OCI-LY7 (cell line): ENCODE measurements at regions not wholly inside any gene's neighbourhood (a gene's known extent, or its start where the extent isn't known, plus 50 kb on each side); places are given as distances from the start of the nearest gene placed in this dataset.

Source experiments
- EZH2phosphoT487 ChIP-seq: fragments of 200-600 bp; sonication (generic); IDR thresholded peaks from 2 replicates; pipeline ENCODE4 v1.6.1; 2018; ENCODE audit warnings: low read depth, borderline replicate concordance, mild to moderate bottlenecking, mixed run types, antibody characterized with exemption, low read length, moderate library complexity, mixed read lengths
- TF ChIP-seq, protein P1 (sequence below): fragments of 200-600 bp; sonication (generic); conservative IDR thresholded peaks from 2 replicates; pipeline ENCODE4 v1.5.1; 2014; ENCODE audit warnings: mild to moderate bottlenecking, antibody characterized with exemption, low read length, moderate library complexity, mixed read lengths

DNA sequence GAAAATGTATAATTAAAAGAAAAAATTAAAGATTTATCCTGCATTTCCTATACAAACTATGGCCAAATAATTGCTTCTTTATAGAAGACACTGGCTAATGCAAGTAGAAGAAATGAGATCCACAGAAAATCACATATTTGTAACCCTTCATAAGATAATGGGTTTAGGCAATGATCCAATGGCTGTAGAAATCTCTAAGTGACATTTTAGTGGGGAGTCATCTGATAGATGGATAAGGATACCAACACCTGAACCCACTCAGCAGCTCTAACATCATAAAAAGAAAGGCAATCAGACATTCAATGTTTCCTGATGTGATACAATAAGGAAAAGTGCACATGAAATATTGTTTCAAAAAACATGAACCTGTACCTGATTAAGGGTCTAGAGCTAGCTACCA is 297.5 kb downstream of the CXCL12 start:
- TF ChIP-seq, protein P1, sequence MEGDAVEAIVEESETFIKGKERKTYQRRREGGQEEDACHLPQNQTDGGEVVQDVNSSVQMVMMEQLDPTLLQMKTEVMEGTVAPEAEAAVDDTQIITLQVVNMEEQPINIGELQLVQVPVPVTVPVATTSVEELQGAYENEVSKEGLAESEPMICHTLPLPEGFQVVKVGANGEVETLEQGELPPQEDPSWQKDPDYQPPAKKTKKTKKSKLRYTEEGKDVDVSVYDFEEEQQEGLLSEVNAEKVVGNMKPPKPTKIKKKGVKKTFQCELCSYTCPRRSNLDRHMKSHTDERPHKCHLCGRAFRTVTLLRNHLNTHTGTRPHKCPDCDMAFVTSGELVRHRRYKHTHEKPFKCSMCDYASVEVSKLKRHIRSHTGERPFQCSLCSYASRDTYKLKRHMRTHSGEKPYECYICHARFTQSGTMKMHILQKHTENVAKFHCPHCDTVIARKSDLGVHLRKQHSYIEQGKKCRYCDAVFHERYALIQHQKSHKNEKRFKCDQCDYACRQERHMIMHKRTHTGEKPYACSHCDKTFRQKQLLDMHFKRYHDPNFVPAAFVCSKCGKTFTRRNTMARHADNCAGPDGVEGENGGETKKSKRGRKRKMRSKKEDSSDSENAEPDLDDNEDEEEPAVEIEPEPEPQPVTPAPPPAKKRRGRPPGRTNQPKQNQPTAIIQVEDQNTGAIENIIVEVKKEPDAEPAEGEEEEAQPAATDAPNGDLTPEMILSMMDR: no peak
- no peak for TF ChIP-seq EZH2phosphoT487
